ENCODE measurements at regions not wholly inside any gene's neighbourhood (a gene's known extent, or its start where the extent isn't known, plus 50 kb on each side); places are given as distances from the start of the nearest gene placed in this dataset.
A peak's percentile ranks its signal among the peaks of the same experiment; 100 is the strongest.
"Not testable (repeated sequence)": the region's sequence is repeated elsewhere in the genome, so short reads cannot be mapped to it uniquely, and the experiment has no call there.

GRCh38 chr13:109702030-109702597 lies 84.3 kb downstream of the IRS2 start:
- DNase-seq (ENCODE audit: low spot score): not testable (repeated sequence)

- no peak for DNase-seq (ENCODE audit: low spot score)
These were observed 86.2 kb downstream of the IRS2 start for GRCh38 chr13:109700176-109700575.

GRCh38 chr13:109699628-109700071 lies 86.7 kb downstream of the IRS2 start:
- DNase-seq (ENCODE audit: low spot score): no peak

- peak; percentile 15 for DNase-seq (ENCODE audit: low spot score)
These were observed 87.6 kb downstream of the IRS2 start for GRCh38 chr13:109698779-109699178.

GRCh38 chr13:109697936-109698335 lies 88.4 kb downstream of the IRS2 start:
- no peak for DNase-seq (ENCODE audit: low spot score)

GRCh38 chr13:109695402-109696190 lies 90.8 kb downstream of the IRS2 start:
- no peak for DNase-seq (ENCODE audit: low spot score)

GRCh38 chr13:109694972-109695371 lies 91.4 kb downstream of the IRS2 start:
- no peak for DNase-seq (ENCODE audit: low spot score)

- no peak for DNase-seq (ENCODE audit: low spot score)
These were observed 93.2 kb downstream of the IRS2 start for GRCh38 chr13:109693213-109693612.

GRCh38 chr13:109691689-109692088 lies 94.7 kb downstream of the IRS2 start:
- no peak for DNase-seq (ENCODE audit: low spot score)

- no peak for DNase-seq (ENCODE audit: low spot score)
These were observed 98.6 kb downstream of the IRS2 start for GRCh38 chr13:109687559-109688448.

GRCh38 chr13:109685203-109685602 lies 101.2 kb downstream of the IRS2 start:
- DNase-seq (ENCODE audit: low spot score): no peak

- DNase-seq (ENCODE audit: low spot score): no peak
These were observed 101.6 kb downstream of the IRS2 start for GRCh38 chr13:109684824-109685202.

GRCh38 chr13:109684084-109684823 lies 102.1 kb downstream of the IRS2 start:
- DNase-seq (ENCODE audit: low spot score): no peak

GRCh38 chr13:109682534-109683244 lies 103.7 kb downstream of the IRS2 start:
- no peak for DNase-seq (ENCODE audit: low spot score)

GRCh38 chr13:109680930-109681329 lies 105.5 kb downstream of the IRS2 start:
- DNase-seq (ENCODE audit: low spot score): no peak

GRCh38 chr13:109680288-109680687 lies 106.1 kb downstream of the IRS2 start:
- no peak for DNase-seq (ENCODE audit: low spot score)

GRCh38 chr13:109678459-109678858 lies 107.9 kb downstream of the IRS2 start:
- no peak for DNase-seq (ENCODE audit: low spot score)

- no peak for DNase-seq (ENCODE audit: low spot score)
These were observed 109.2 kb downstream of the IRS2 start for GRCh38 chr13:109677206-109677605.

- no peak for DNase-seq (ENCODE audit: low spot score)
These were observed 112.9 kb downstream of the IRS2 start for GRCh38 chr13:109673477-109673876.

- no peak for DNase-seq (ENCODE audit: low spot score)
These were observed 113.8 kb downstream of the IRS2 start for GRCh38 chr13:109672545-109672944.

- no peak for DNase-seq (ENCODE audit: low spot score)
These were observed 114.5 kb downstream of the IRS2 start for GRCh38 chr13:109671919-109672318.
